SK-N-MC (cell line): ENCODE measurements at regions not wholly inside any gene's neighbourhood (a gene's known extent, or its start where the extent isn't known, plus 50 kb on each side); places are given as distances from the start of the nearest gene placed in this dataset.
"Not testable (repeated sequence)": the region's sequence is repeated elsewhere in the genome, so short reads cannot be mapped to it uniquely, and the experiment has no call there.

Experiments used
- DNase-seq: peaks from one replicate; pipeline ENCODE4 v3.0.0-alpha.2; 2011; ENCODE audit warnings: low read depth, low spot score
- H3K27ac ChIP-seq: fragments of 200-600 bp; sonication (generic); 2 replicates; pipeline ENCODE4 v1.5.1; 2016; ENCODE audit warnings: mixed run types
- H3K36me3 ChIP-seq: fragments of 200-600 bp; sonication (generic); 2 replicates; pipeline ENCODE4 v1.6.1; 2017; ENCODE audit warnings: antibody characterized with exemption, low read length, mixed read lengths; ENCODE audit not compliant: insufficient read depth
- H3K4me3 ChIP-seq: fragments of 200-600 bp; sonication (generic); 2 replicates; pipeline ENCODE4 v1.5.1; 2016
- H3K9ac ChIP-seq: fragments of 200-600 bp; sonication (generic); 2 replicates; pipeline ENCODE4 v1.8.0; 2017; ENCODE audit warnings: mixed run types, mixed read lengths; ENCODE audit not compliant: insufficient read length
- H3K9me3 ChIP-seq: fragments of 200-600 bp; sonication (generic); 2 replicates; pipeline ENCODE4 v1.6.1; 2017; ENCODE audit warnings: low read depth, mild to moderate bottlenecking, antibody characterized with exemption, low read length, moderate library complexity, mixed read lengths
- EZH2 ChIP-seq: fragments of 200-600 bp; sonication (generic); IDR thresholded peaks from one replicate; pipeline ENCODE4 v1.6.1; 2017; ENCODE audit warnings: antibody characterized with exemption
- FOXP2 ChIP-seq: optimal IDR thresholded peaks from 2 replicates; pipeline ENCODE3; 2011; ENCODE audit warnings: mild to moderate bottlenecking, moderate library complexity; ENCODE audit not compliant: insufficient read depth; ENCODE audit errors: extremely low read length, control extremely low read depth
- POLR2AphosphoS5 ChIP-seq: IDR thresholded peaks from 2 replicates; pipeline ENCODE4 v1.6.1; 2012; ENCODE audit warnings: mild to moderate bottlenecking, low read depth, low read length, borderline replicate concordance

DNA sequence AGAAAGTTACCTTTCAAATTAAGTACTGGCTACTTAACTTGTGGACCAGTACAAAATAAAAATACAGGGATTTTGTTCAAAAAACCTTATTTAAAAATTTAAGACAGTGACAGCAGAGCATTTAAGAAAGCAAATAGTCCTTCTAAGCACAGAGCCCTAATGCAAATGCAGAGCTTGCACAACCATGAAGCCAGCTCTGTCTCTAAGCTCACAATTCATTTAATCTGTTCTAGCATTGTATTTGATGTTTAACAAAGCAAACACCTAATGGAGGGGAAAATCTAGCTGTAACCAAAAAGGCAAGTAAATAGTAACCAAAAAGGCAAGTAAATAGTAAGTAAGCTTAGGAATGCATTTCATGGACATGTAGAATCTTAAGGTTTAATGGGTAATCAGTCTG lies 138.7 kb upstream of the GHR start:
- Histone ChIP-seq H3K9ac (no peak overlapping the region), H3K27ac (peak overlapping the region; percentile 60), H3K36me3 (no peaks in the 10 kb centered on the region), H3K9me3 (no peaks in the 10 kb centered on the region), H3K4me3 (peak overlapping the region; percentile 21; the same call in 1 of the 2 replicates)
- TF ChIP-seq POLR2AphosphoS5 (no peak), FOXP2 (no peak), EZH2 (no peak)
- no peak for DNase-seq

DNA sequence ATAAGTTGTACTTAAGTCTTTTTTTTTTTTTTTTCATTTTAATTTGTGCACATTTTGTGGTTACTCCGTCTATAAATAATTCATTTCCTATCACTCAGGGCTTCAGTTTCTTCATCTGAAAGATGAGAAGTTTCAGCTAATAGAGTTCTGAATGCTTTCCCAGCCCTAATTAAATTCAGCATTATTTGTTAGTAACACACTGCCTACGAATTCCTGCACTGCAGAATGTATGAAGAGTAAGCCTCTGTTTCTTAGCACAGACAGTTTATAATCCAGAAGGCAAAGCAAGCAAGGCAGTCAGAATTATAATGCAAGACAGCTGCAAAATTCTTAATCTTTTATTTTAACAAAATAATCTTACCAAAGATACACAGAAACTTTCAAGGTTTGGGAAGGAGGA lies 138.0 kb upstream of the GHR start:
- H3K27ac ChIP-seq = peak overlapping the region; percentile 60
- H3K9ac ChIP-seq = peak overlapping the region; percentile 24
- DNase-seq = no peak
- no peaks in the 10 kb centered on the region for H3K9me3 ChIP-seq
- TF ChIP-seq EZH2 (no peak), FOXP2 (no peak), POLR2AphosphoS5 (no peak)
- no peaks in the 10 kb centered on the region for H3K36me3 ChIP-seq
- peak overlapping the region; percentile 21; the same call in 1 of the 2 replicates for H3K4me3 ChIP-seq

DNA sequence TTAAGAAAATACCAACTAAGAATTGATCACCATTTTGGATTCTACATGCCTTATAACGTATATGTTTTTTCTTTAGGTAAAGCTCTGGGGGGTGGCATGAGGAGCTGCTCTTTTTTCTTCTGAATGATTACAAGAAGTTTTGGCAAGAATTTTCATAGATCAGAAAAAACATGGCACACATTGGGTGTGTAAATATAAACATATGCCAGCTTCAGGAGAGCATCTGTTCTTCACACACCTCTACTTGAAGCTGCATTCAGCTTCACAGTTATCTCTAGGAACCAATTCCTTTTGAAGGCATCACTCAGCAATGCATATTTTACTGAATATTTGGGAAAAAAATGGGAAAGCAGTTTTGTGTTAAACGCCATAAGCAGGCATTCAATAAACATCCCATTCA lies 122.7 kb upstream of the GHR start:
- no peak overlapping the region for H3K27ac ChIP-seq
- no peak for DNase-seq
- no peak overlapping the region for H3K4me3 ChIP-seq
- no peak overlapping the region for H3K9ac ChIP-seq
- H3K9me3 ChIP-seq = peaks cover 4% of the 10 kb centered on the region; the same call in 1 of the 2 replicates
- H3K36me3 ChIP-seq = no peaks in the 10 kb centered on the region
- TF ChIP-seq FOXP2 (no peak), EZH2 (no peak), POLR2AphosphoS5 (no peak)

DNA sequence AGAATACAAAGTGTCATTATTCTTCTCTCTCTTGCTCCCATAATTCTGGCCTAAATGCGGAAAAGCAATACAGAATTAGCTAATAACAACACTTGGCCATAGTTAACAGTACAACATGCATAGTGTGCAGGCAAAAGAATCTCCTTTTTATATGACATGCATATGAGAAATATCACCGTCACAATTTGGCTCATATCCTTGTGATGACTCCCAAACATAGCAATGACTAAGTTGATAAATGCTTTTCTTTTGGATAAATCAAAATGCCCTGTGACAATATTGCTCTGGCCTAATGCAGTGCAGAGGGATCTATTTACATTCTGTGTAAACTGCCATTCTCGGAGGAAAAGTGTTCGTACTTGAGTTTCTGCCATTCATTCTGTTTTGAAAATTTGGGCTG lies 121.9 kb upstream of the GHR start:
- no peak overlapping the region for H3K4me3 ChIP-seq
- H3K27ac ChIP-seq = no peak overlapping the region
- H3K9me3 ChIP-seq = peaks cover 4% of the 10 kb centered on the region; the same call in 1 of the 2 replicates
- DNase-seq = no peak
- no peak overlapping the region for H3K9ac ChIP-seq
- TF ChIP-seq POLR2AphosphoS5 (no peak), FOXP2 (no peak)
- no peaks in the 10 kb centered on the region for H3K36me3 ChIP-seq

DNA sequence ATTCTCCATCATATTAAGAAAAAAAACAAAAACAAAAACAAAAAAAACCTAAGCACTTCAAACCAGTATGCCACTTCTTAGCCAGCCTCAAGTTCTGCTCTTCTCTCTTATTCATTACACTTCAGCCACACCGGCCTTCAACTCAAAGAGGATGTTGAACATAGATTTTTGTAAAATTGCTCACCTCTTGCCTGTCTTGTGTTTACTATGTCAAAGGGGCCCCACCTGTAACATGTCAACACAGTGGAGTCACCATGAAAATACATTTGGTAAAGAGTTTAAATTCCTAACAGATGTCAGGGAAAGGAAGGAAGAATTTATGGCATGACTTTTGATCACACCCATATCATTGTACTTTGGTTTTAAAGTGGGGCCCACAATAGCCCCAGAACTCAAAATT lies 121.1 kb upstream of the GHR start:
- peaks cover 4% of the 10 kb centered on the region; the same call in 1 of the 2 replicates for H3K9me3 ChIP-seq
- no peak overlapping the region for H3K27ac ChIP-seq
- TF ChIP-seq EZH2 (no peak), FOXP2 (no peak), POLR2AphosphoS5 (no peak)
- no peak overlapping the region for H3K9ac ChIP-seq
- DNase-seq = no peak
- no peak overlapping the region for H3K4me3 ChIP-seq
- no peaks in the 10 kb centered on the region for H3K36me3 ChIP-seq

DNA sequence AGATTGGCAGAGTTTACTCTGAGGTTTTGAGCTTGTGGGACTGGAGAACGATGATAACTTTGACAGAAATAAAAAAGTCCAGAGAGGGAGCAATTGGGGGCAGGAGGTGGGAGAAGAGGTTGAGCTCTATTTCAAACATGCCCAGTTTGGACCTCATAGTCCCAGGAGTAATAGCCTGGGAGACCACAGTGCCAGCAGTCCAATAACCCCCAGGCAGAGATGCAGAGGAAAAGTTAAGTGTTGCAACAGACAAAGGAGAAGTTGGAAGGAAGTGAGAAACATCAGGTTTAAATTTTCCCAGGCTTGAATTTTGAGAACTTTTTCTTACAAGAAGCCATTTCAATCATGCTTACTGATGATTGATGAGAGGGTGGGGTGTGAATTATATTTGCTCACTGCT lies 117.0 kb upstream of the GHR start:
- peak overlapping the region; percentile 38 for H3K4me3 ChIP-seq
- H3K9ac ChIP-seq = no peak overlapping the region
- H3K9me3 ChIP-seq = no peaks in the 10 kb centered on the region
- no peak for DNase-seq
- no peaks in the 10 kb centered on the region for H3K36me3 ChIP-seq
- TF ChIP-seq FOXP2 = no peak
- no peak for TF ChIP-seq EZH2
- no peak for TF ChIP-seq POLR2AphosphoS5
- H3K27ac ChIP-seq = peak overlapping the region; percentile 86

DNA sequence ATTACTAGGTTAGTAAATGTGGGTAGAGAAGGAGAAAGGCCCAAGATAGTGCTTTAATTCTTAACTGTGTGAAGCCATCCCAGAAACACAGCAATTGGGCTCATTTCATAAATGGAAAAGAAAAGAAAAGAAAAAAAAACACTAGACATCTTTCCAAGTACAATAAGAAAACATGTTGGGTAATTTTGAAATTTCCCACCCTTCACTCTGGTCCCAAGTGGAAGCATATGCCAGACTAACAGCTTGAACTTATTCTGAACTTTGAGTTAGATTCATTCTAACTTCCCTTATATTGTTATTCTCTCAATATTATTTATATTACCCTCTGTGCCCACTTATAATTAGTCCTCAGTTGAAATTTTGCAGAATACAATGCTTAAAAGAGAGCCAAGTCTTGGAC lies 113.4 kb upstream of the GHR start:
- Histone ChIP-seq H3K9me3 (no peaks in the 10 kb centered on the region), H3K9ac (no peak overlapping the region), H3K4me3 (no peak overlapping the region), H3K27ac (no peak overlapping the region), H3K36me3 (no peaks in the 10 kb centered on the region)
- no peak for TF ChIP-seq EZH2
- no peak for TF ChIP-seq POLR2AphosphoS5
- TF ChIP-seq FOXP2 = no peak
- no peak for DNase-seq

DNA sequence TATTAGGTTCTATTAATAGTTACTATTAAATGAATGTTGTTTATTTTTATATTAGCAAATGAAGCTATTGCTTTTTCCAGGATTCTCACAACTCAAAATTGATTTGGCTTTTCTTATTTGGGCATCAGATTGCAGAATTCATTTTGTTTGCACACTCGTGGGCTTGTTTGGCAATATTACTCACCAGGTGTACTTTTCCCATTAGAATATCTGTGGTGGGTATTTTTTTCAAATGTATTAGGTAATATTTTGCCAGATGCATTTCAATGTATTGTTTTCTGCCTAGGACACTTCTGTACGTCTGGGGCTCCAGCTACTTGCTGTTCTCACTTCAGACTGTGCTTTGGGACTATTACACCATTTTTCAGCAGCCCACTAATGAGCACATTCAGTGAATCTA lies 108.0 kb upstream of the GHR start:
- Histone ChIP-seq H3K4me3 (no peak overlapping the region), H3K36me3 (no peaks in the 10 kb centered on the region), H3K27ac (no peak overlapping the region), H3K9me3 (no peaks in the 10 kb centered on the region), H3K9ac (no peak overlapping the region)
- DNase-seq = no peak
- TF ChIP-seq EZH2 (no peak), FOXP2 (no peak), POLR2AphosphoS5 (no peak)

DNA sequence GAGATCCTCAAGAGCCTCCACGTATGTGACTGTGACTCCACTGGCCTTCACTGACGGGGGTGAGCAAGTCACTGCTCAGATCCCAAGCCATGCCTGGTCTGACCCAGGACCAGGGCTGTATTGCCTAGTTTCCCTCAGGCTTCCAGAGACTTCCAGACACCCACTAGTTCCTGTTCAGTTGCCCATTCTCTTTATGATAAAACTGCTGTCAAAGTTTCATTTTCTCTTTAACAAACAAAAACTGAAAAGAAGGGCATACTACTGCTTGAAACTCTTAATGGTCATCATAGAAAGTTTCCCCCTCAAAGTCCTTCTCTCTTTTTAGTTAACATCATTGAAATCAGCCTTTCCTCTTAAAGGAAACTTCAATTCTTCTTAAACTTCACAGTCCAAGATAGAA lies 105.7 kb upstream of the GHR start:
- H3K9ac ChIP-seq = no peak overlapping the region
- H3K36me3 ChIP-seq = no peaks in the 10 kb centered on the region
- no peak overlapping the region for H3K4me3 ChIP-seq
- no peaks in the 10 kb centered on the region for H3K9me3 ChIP-seq
- no peak overlapping the region for H3K27ac ChIP-seq
- DNase-seq = no peak
- no peak for TF ChIP-seq POLR2AphosphoS5
- no peak for TF ChIP-seq FOXP2
- TF ChIP-seq EZH2 = no peak

DNA sequence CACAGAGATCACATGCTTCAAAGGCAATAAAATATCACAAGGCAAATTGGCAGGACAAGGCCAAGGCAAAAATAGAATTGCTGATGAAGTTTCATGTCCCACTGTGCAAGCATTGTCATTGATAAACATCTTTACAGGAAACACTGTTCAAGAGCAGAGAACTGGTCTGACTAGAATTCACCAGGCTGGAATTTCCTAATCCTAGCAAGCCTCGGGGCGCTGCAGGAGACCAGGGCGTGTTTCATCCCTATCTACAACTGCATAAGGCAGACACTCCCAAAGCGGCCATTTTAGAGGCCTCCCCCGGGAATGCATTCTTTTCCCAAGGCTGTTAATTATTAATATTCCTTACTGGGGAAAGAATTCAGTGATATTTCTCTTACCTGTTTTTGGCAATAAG lies 103.7 kb upstream of the GHR start:
- not testable (repeated sequence) for H3K4me3 ChIP-seq, H3K9me3 ChIP-seq, H3K27ac ChIP-seq, H3K9ac ChIP-seq, H3K36me3 ChIP-seq, DNase-seq
